H9 (cell line): ENCODE measurements at regions not wholly inside any gene's neighbourhood (a gene's known extent, or its start where the extent isn't known, plus 50 kb on each side); places are given as distances from the start of the nearest gene placed in this dataset.

Source experiments
- DNase-seq: peaks from one replicate; pipeline ENCODE4 v3.0.0-alpha.2; 2017
- H2AFZ ChIP-seq: one replicate; pipeline ENCODE4 v1.6.1; 2013; ENCODE audit warnings: mild to moderate bottlenecking, low read length, control low read depth, moderate library complexity
- H2AK5ac ChIP-seq: 2 replicates; pipeline ENCODE4 v1.6.1; 2013; ENCODE audit warnings: low read length, control low read depth, mixed read lengths; ENCODE audit not compliant: insufficient read length
- H2BK120ac ChIP-seq: one replicate; pipeline ENCODE4 v1.6.1; 2013; ENCODE audit warnings: low read depth, mild to moderate bottlenecking, low read length, control low read depth, inconsistent platforms; ENCODE audit not compliant: poor library complexity, severe bottlenecking
- H2BK12ac ChIP-seq: 2 replicates; pipeline ENCODE4 v1.6.1; 2013; ENCODE audit warnings: low read length, control low read depth, mixed read lengths, low read depth; ENCODE audit not compliant: insufficient read length
- H2BK15ac ChIP-seq: 2 replicates; pipeline ENCODE4 v1.6.1; 2013; ENCODE audit warnings: low read depth, low read length, control low read depth
- H2BK20ac ChIP-seq: one replicate; pipeline ENCODE4 v1.6.1; 2013; ENCODE audit warnings: low read depth, mild to moderate bottlenecking, low read length, control low read depth, inconsistent platforms; ENCODE audit not compliant: poor library complexity, severe bottlenecking
- H2BK5ac ChIP-seq: 2 replicates; pipeline ENCODE4 v1.6.1; 2013; ENCODE audit warnings: low read length, control low read depth, mixed read lengths; ENCODE audit not compliant: insufficient read length
- H3K14ac ChIP-seq: 2 replicates; pipeline ENCODE4 v1.6.1; 2013; ENCODE audit warnings: low read length, control low read depth; ENCODE audit not compliant: insufficient read depth
- H3K18ac ChIP-seq: 2 replicates; pipeline ENCODE4 v1.6.1; 2013; ENCODE audit warnings: low read depth, mild to moderate bottlenecking, mixed read lengths, low read length, control low read depth; ENCODE audit not compliant: insufficient read length
- H3K23ac ChIP-seq: 2 replicates; pipeline ENCODE4 v1.6.1; 2013; ENCODE audit warnings: low read length, control low read depth, mixed read lengths, low read depth; ENCODE audit not compliant: insufficient read length
- H3K23me2 ChIP-seq: 2 replicates; pipeline ENCODE4 v1.6.1; 2013; ENCODE audit warnings: low read depth, mild to moderate bottlenecking, mixed read lengths, low read length, control low read depth; ENCODE audit not compliant: insufficient read length, poor library complexity, severe bottlenecking
- H3K27ac ChIP-seq: 2 replicates; pipeline ENCODE4 v1.5.1; 2013; ENCODE audit warnings: low read length, control low read depth, mixed read lengths, low read depth; ENCODE audit not compliant: insufficient read length
- H3K27me3 ChIP-seq: 2 replicates; pipeline ENCODE4 v1.6.1; 2013; ENCODE audit warnings: low read length, control low read depth, inconsistent platforms; ENCODE audit not compliant: insufficient read depth
- H3K4ac ChIP-seq: 2 replicates; pipeline ENCODE4 v1.6.1; 2013; ENCODE audit warnings: low read depth, mild to moderate bottlenecking, control low read depth, inconsistent platforms, low read length, moderate library complexity
- H3K4me1 ChIP-seq: 2 replicates; pipeline ENCODE4 v1.6.1; 2013; ENCODE audit warnings: low read length, control low read depth, inconsistent platforms; ENCODE audit not compliant: insufficient read depth
- H3K4me2 ChIP-seq: 2 replicates; pipeline ENCODE4 v1.6.1; 2013; ENCODE audit warnings: low read length, control low read depth, mixed read lengths; ENCODE audit not compliant: insufficient read length, insufficient read depth
- H3K56ac ChIP-seq: 2 replicates; pipeline ENCODE4 v1.6.1; 2013; ENCODE audit warnings: low read depth, mild to moderate bottlenecking, mixed read lengths, low read length, control low read depth; ENCODE audit not compliant: insufficient read length
- H3K79me1 ChIP-seq: 2 replicates; pipeline ENCODE4 v1.6.1; 2013; ENCODE audit warnings: low read depth, mild to moderate bottlenecking, moderate library complexity, low read length, control low read depth, inconsistent platforms; ENCODE audit not compliant: insufficient read depth, poor library complexity, severe bottlenecking
- H3K79me2 ChIP-seq: 2 replicates; pipeline ENCODE4 v1.6.1; 2013; ENCODE audit warnings: low read length, control low read depth, inconsistent platforms; ENCODE audit not compliant: insufficient read depth
- H3K9ac ChIP-seq: 2 replicates; pipeline ENCODE4 v1.6.1; 2013; ENCODE audit warnings: low read length, control low read depth, mixed read lengths; ENCODE audit not compliant: insufficient read length; ENCODE audit errors: extremely low read depth
- H3K9me3 ChIP-seq: one replicate; pipeline ENCODE4 v1.6.1; 2013; ENCODE audit warnings: low read depth, low read length, inconsistent platforms; ENCODE audit not compliant: control insufficient read depth
- H3T11ph ChIP-seq: one replicate; pipeline ENCODE4 v1.6.1; 2013; ENCODE audit warnings: mild to moderate bottlenecking, low read length, control low read depth, inconsistent platforms
- H4K20me1 ChIP-seq: one replicate; pipeline ENCODE4 v1.6.1; 2013; ENCODE audit not compliant: control insufficient read depth, insufficient read length, insufficient read depth
- H4K5ac ChIP-seq: 2 replicates; pipeline ENCODE4 v1.6.1; 2013; ENCODE audit warnings: low read depth, mild to moderate bottlenecking, mixed read lengths, low read length, control low read depth; ENCODE audit not compliant: insufficient read length
- H4K8ac ChIP-seq: replicated peaks from 2 replicates; pipeline ENCODE4 v1.6.1; 2013; ENCODE audit warnings: low read length, control low read depth, mixed read lengths, low read depth; ENCODE audit not compliant: insufficient read length
- H4K91ac ChIP-seq: 2 replicates; pipeline ENCODE4 v1.6.1; 2013; ENCODE audit warnings: low read depth, mild to moderate bottlenecking, moderate library complexity, mixed read lengths, low read length, control low read depth; ENCODE audit not compliant: insufficient read length
- H3K27ac Mint-ChIP-seq, 3 experiments: 2 replicates in 2 of 3; 3 replicates in 1 of 3; pipeline ENCODE4 v1.8.0; 2020 to 2021; ENCODE audit warnings: mixed read lengths in 3 of 3, mild to moderate bottlenecking in 1 of 3, moderate library complexity in 1 of 3
- H3K27me3 Mint-ChIP-seq: 2 replicates; pipeline ENCODE4 v1.8.0; 2021; ENCODE audit warnings: low read depth, mild to moderate bottlenecking, moderate library complexity, mixed read lengths
- H3K36me3 Mint-ChIP-seq, 3 experiments: 2 replicates in 2 of 3; 3 replicates in 1 of 3; pipeline ENCODE4 v1.8.0; 2020 to 2021; ENCODE audit warnings: low read depth in 3 of 3, mixed read lengths in 3 of 3; ENCODE audit not compliant: insufficient read depth in 1 of 3
- H3K4me1 Mint-ChIP-seq, 2 experiments: 2 replicates each; pipeline ENCODE4 v1.8.0; 2020; ENCODE audit warnings: mixed read lengths in 2 of 2
- H3K4me3 Mint-ChIP-seq, 2 experiments: 2 replicates in 1 of 2; 3 replicates in 1 of 2; pipeline ENCODE4 v1.8.0; 2020 to 2021; ENCODE audit warnings: mild to moderate bottlenecking in 2 of 2, mixed read lengths in 2 of 2, moderate library complexity in 1 of 2
- H3K9me3 Mint-ChIP-seq, 2 experiments: 2 replicates in 1 of 2; 3 replicates in 1 of 2; pipeline ENCODE4 v1.8.0; 2020; ENCODE audit warnings: mild to moderate bottlenecking in 2 of 2, mixed read lengths in 2 of 2, moderate library complexity in 1 of 2
- CTCF ChIP-seq: fragments of 200-600 bp; sonication (generic); conservative IDR thresholded peaks from 3 replicates; pipeline ENCODE4 v1.8.0; 2021; ENCODE audit warnings: antibody characterized with exemption, mild to moderate bottlenecking
- WGBS: extraction: QIAGEN DNeasy Blood & Tissue Kit; methylation state at CpG from one replicate; pipeline ENCODE4 v1.1.7; 2013; ENCODE audit warnings: missing lambda C conversion rate, low lambda C conversion rate, mixed read lengths; ENCODE audit not compliant: insufficient read length; ENCODE audit errors: extremely low coverage; 5-methylcytosine and 5-hydroxymethylcytosine counted together

GRCh38 chr19:14305706-14306105, 75.5 kb upstream of the ADGRE5 start:
- H3K14ac ChIP-seq, result no peak overlapping the region
- TF ChIP-seq CTCF, result no peak
- WGBS, result no CpG with 5 or more reads among the region's 6 CpGs
- no peak overlapping the region for H4K8ac ChIP-seq
- H3K4me1 Mint-ChIP-seq, result no peaks in the 10 kb centered on the region
- H3K4me1 ChIP-seq, result no peaks in the 10 kb centered on the region
- H3T11ph ChIP-seq, result no peak overlapping the region
- H3K4me2 ChIP-seq, result no peak overlapping the region
- H2BK12ac ChIP-seq, result no peak overlapping the region
- no peak overlapping the region for H2BK15ac ChIP-seq
- no peak overlapping the region for H2AFZ ChIP-seq
- no peaks in the 10 kb centered on the region for H3K36me3 Mint-ChIP-seq
- no peak overlapping the region for H3K56ac ChIP-seq
- H3K23ac ChIP-seq, result no peak overlapping the region
- H3K23me2 ChIP-seq, result no peaks in the 10 kb centered on the region
- H3K9ac ChIP-seq, result no peak overlapping the region
- DNase-seq, result no peak
- H3K27me3 Mint-ChIP-seq, result peaks cover 2% of the 10 kb centered on the region
- no peak overlapping the region for H3K4me3 Mint-ChIP-seq
- H3K79me2 ChIP-seq, result no peaks in the 10 kb centered on the region
- H3K79me1 ChIP-seq, result no peaks in the 10 kb centered on the region
- no peaks in the 10 kb centered on the region for H3K9me3 Mint-ChIP-seq
- no peak overlapping the region for H4K91ac ChIP-seq
- no peak overlapping the region for H2BK20ac ChIP-seq
- H2AK5ac ChIP-seq, result no peak overlapping the region
- no peak overlapping the region for H2BK120ac ChIP-seq
- no peak overlapping the region for H3K27ac Mint-ChIP-seq
- H2BK5ac ChIP-seq, result no peak overlapping the region
- no peaks in the 10 kb centered on the region for H3K9me3 ChIP-seq
- H3K27me3 ChIP-seq, result no peaks in the 10 kb centered on the region; the same call in 1 of the 2 replicates
- H3K27ac ChIP-seq, result no peak overlapping the region
- H3K4ac ChIP-seq, result no peak overlapping the region
- no peak overlapping the region for H4K5ac ChIP-seq
- H3K18ac ChIP-seq, result no peak overlapping the region
- H4K20me1 ChIP-seq, result no peaks in the 10 kb centered on the region
